Right lobe of liver (tissue), 6 donors: ENCODE measurements at regions not wholly inside any gene's neighbourhood (a gene's known extent, or its start where the extent isn't known, plus 50 kb on each side); places are given as distances from the start of the nearest gene placed in this dataset.

Experiments used
- ATAC-seq, 4 donors: fragments of 200-7000 bp; cut with Tn5 transposase; one replicate each; pipeline ENCODE4 v1.9.1; 2020; ENCODE audit warnings: mild to moderate bottlenecking in 4 of 4, moderate library complexity in 4 of 4
- DNase-seq, 3 donors: peaks; one replicate each; pipeline ENCODE4 v3.0.0-alpha.2; 2020
- H3K27ac ChIP-seq, 3 donors: fragments of 200-600 bp; one replicate each; pipeline ENCODE4 v1.8.0; 2022
- H3K27me3 ChIP-seq, 2 donors: fragments of 200-600 bp; one replicate each; pipeline ENCODE4 v1.8.0; 2022
- H3K36me3 ChIP-seq, 4 donors: fragments of 200-600 bp; sonication (generic) in 1 of 4; one replicate each; pipeline versions ENCODE4 v1.5.1 to v1.8.0; 2017 to 2022; ENCODE audit warnings: control low read depth in 1 of 4
- H3K4me1 ChIP-seq, 4 donors: fragments of 200-600 bp; sonication (generic) in 1 of 4; one replicate each; pipeline versions ENCODE4 v1.5.1 to v1.8.0; 2017 to 2022; ENCODE audit warnings: control low read depth in 1 of 4
- H3K4me3 ChIP-seq, 3 donors: fragments of 200-600 bp; one replicate each; pipeline ENCODE4 v1.8.0; 2022
- H3K9me3 ChIP-seq, 4 donors: fragments of 200-600 bp; sonication (generic) in 1 of 4; one replicate each; pipeline versions ENCODE4 v1.5.1 to v1.8.0; 2017 to 2022; ENCODE audit warnings: control low read depth in 1 of 4
- CTCF ChIP-seq, 4 donors: fragments of 200-600 bp in 3 of 4; fragments of 450-650 bp in 1 of 4; IDR thresholded peaks; one replicate each; pipeline versions ENCODE4 v1.5.1 to v1.8.0; 2016 to 2022; ENCODE audit warnings: antibody characterized with exemption in 4 of 4, mild to moderate bottlenecking in 2 of 4
- POLR2A ChIP-seq: fragments of 450-650 bp; IDR thresholded peaks from one replicate; pipeline ENCODE4 v1.6.1; 2017; ENCODE audit warnings: antibody characterized with exemption, mild to moderate bottlenecking
- WGBS: methylation state at CpG from one replicate; pipeline ENCODE4 v1.1.6; 2018; ENCODE audit warnings: low coverage, low lambda C conversion rate; ENCODE audit not compliant: insufficient coverage; ENCODE audit errors: missing lambda C conversion rate; 5-methylcytosine and 5-hydroxymethylcytosine counted together
- intact Hi-C, 2 donors: fragments of 100-400 bp; cut with DNase I; formaldehyde crosslinking; loops; one replicate each; pipeline versions ENCODE4 v1.11.2 to v1.14.1; 2022
- donor health status: DM: no; HTN: yes; CAD: no.
- donor health status: DM: no; HTN: no; CAD: no.
- donor health status: DM: no; HTN: no; CAD: no.
- donor health status: DM: no; HTN: yes; CAD: no.
- donor health status: DM: no; HTN: yes; CAD: no.

DNA sequence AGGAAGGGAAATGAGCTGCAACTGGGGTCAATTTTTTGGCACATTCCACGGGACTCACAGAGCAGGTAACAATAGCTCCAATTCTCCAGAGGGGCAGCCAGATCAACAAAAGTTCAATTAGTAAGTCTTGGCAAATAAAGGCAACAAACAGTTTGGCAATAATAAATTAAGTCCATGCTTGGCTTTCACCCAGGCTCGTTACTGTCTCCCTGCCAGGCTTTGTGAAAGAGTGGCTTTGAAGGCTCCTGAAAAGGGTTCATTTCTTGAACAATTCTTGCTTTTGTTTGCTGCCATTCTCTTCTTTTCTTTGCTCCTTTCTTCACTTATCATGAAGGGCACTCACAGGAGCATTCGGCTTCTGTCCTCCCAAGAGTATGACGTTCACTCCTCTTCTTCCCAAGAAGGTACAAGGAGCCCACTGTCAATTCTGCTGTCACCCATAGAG lies 123.3 kb downstream of the APIP start:
- 40% methylated on average over 4 of the region's 4 CpGs for WGBS
- DNase-seq, result peak; percentile 28 to 58 (median 55)
- Histone ChIP-seq H3K4me3 (no peak overlapping the region), H3K9me3 (no peaks in the 10 kb centered on the region), H3K27ac (peak overlapping the region in 1 of 3 donors; percentile 36), H3K27me3 (no peaks in the 10 kb centered on the region), H3K4me1 (peaks cover 0 to 28% (median 6%) of the 10 kb centered on the region in 4 donors), H3K36me3 (no peaks in the 10 kb centered on the region)
- peak; percentile 48 to 77 (median 70) for ATAC-seq
- TF ChIP-seq CTCF (IDR thresholded peaks at IDR 0.05) (no peak), POLR2A (no peak)
- intact Hi-C loops, result no loop called here

- H3K4me1 ChIP-seq, result peaks cover 0 to 24% (median 6%) of the 10 kb centered on the region in 4 donors
- no peaks in the 10 kb centered on the region for H3K36me3 ChIP-seq
- no peaks in the 10 kb centered on the region for H3K27me3 ChIP-seq
- H3K4me3 ChIP-seq, result no peak overlapping the region
- intact Hi-C loops, result no loop called here
- TF ChIP-seq CTCF (IDR thresholded peaks at IDR 0.05), result no peak
- no peak for TF ChIP-seq POLR2A
- no peaks in the 10 kb centered on the region for H3K9me3 ChIP-seq
- DNase-seq, result no peak
- 38% methylated on average over 3 of the region's 5 CpGs for WGBS
- H3K27ac ChIP-seq, result peak overlapping the region in 1 of 3 donors; percentile 36
- ATAC-seq, result peak in 3 of 4 donors; percentile 7 to 38 (median 16)
Observed at GRCh38 chr11:34791780-34792542, 124.2 kb downstream of the APIP start.

DNA sequence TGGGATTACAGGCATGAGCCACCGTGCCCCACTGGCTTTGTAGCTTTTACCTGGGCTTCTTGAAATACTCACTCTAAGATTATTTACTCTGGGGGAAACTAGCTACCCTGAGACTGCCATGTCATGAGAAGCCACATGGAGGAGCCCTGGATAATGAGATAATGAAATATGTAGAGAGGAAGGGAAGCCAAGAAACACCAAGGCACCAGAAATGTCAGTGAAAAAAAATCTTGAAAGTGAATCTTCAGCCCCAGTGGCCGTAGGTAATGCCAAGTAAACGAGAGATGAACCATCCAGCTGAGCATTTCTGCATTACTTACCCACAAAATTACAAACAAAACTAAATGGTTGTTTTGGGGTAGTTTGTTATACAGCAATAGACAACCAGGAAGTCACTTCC lies 125.6 kb downstream of the APIP start:
- Histone ChIP-seq H3K36me3 (no peaks in the 10 kb centered on the region), H3K4me3 (no peak overlapping the region), H3K4me1 (peaks cover 0 to 29% (median 6%) of the 10 kb centered on the region in 4 donors), H3K27me3 (no peaks in the 10 kb centered on the region), H3K9me3 (no peaks in the 10 kb centered on the region), H3K27ac (no peak overlapping the region)
- WGBS, result 78% methylated on average over 2 of the region's 3 CpGs
- DNase-seq (no peak), ATAC-seq (peak in 2 of 4 donors; percentile 26 to 43)
- no peak for TF ChIP-seq POLR2A
- TF ChIP-seq CTCF (IDR thresholded peaks at IDR 0.05), result peak in 2 of 4 donors; percentile 27 to 38
- intact Hi-C loops, result no loop called here

GRCh38 chr11:34789196-34789834 lies 126.9 kb downstream of the APIP start:
- DNase-seq (no peak), ATAC-seq (no peak)
- Histone ChIP-seq H3K4me3 (no peak overlapping the region), H3K9me3 (no peaks in the 10 kb centered on the region), H3K27ac (no peak overlapping the region), H3K4me1 (peaks cover 0 to 39% (median 6%) of the 10 kb centered on the region in 4 donors), H3K27me3 (no peaks in the 10 kb centered on the region), H3K36me3 (no peaks in the 10 kb centered on the region)
- intact Hi-C loops, result no loop called here
- WGBS, result 75% methylated on average over 3 of the region's 4 CpGs
- TF ChIP-seq CTCF (IDR thresholded peaks at IDR 0.05) (no peak), POLR2A (no peak)
